ENCODE measurements at regions not wholly inside any gene's neighbourhood (a gene's known extent, or its start where the extent isn't known, plus 50 kb on each side); places are given as distances from the start of the nearest gene placed in this dataset.

DNA sequence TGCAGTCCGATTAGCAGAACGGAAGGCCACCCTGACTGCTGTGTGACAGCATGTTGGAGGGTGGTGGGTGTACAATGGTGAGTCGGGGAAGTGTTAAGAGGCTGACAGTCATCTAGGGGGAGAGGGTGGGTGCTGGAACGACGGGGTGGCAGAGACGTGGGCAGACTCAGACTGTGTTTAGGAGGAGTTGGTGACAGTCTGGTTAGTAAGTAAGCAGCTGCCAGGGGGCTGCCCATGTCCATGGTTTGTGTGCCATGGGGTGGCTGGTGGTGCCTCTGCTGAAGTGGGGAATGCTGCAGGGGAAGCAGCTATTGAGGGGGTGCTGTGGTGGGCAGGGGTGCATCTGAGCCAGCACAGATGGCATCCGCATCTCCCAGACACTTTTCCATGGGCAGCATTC lies 51.3 kb upstream of the BOD1 start:
- no peak for DNase-seq (ENCODE audit: low read depth)
- no peak overlapping the region for H3K4me3 ChIP-seq (ENCODE audit: low read depth, low read length)
- TF ChIP-seq, protein P1, sequence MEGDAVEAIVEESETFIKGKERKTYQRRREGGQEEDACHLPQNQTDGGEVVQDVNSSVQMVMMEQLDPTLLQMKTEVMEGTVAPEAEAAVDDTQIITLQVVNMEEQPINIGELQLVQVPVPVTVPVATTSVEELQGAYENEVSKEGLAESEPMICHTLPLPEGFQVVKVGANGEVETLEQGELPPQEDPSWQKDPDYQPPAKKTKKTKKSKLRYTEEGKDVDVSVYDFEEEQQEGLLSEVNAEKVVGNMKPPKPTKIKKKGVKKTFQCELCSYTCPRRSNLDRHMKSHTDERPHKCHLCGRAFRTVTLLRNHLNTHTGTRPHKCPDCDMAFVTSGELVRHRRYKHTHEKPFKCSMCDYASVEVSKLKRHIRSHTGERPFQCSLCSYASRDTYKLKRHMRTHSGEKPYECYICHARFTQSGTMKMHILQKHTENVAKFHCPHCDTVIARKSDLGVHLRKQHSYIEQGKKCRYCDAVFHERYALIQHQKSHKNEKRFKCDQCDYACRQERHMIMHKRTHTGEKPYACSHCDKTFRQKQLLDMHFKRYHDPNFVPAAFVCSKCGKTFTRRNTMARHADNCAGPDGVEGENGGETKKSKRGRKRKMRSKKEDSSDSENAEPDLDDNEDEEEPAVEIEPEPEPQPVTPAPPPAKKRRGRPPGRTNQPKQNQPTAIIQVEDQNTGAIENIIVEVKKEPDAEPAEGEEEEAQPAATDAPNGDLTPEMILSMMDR (IDR thresholded peaks at IDR 0.05; ENCODE audit: control insufficient read depth, extremely low read depth, insufficient read depth): no peak

DNA sequence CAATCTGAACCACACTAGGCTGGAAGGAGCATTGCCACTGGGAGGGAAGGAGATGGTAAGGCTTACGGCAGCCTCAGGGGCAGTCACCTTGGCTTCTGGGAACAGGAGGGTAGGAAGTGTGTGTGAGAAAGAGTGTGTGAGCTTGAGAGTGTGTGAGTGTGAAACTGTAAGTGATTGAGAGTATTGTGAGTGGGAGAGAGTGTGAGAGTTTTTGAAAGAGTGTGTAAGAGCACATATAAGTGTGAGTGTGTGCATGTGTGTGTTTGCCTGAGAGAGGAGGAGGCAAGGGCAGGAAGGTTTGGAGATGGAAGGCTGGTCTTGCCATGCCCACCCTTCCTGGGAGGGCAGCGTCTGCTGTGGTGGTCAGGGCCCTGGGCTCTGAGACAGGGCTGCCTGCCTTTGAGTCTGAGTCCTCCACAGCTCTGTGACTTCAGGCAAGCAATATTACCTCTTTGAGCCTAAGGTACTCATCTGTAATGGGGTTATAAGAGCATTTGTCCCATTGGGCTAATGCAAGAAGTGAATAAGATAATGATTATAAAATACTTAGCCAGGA lies 51.9 kb upstream of the BOD1 start:
- H3K4me3 ChIP-seq (ENCODE audit: low read depth, low read length): no peak overlapping the region
- TF ChIP-seq, protein P1 (IDR thresholded peaks at IDR 0.05; ENCODE audit: control insufficient read depth, extremely low read depth, insufficient read depth): no peak
- no peak for DNase-seq (ENCODE audit: low read depth)

DNA sequence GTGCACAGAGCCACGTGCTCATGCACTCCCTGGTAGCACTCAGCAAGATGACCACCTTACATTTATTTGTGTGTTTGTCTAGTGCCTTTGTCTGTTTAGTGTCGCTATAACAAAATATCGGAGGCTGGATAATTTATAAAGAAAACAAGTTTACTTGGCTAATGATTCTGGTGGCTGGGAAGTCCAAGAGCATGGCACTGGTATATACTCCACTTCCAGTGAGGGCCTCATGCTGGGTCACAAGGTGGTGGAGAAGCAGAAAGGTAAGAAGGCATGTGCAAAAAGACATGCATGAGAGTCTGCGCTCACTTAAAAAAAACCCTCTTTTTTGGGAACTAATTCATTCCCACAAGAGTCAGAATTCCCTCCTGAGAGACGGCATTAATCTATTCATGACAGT lies 52.5 kb upstream of the BOD1 start:
- DNase-seq (ENCODE audit: low read depth): no peak
- H3K4me3 ChIP-seq (ENCODE audit: low read depth, low read length): no peak overlapping the region
- TF ChIP-seq, protein P1 (IDR thresholded peaks at IDR 0.05; ENCODE audit: control insufficient read depth, extremely low read depth, insufficient read depth): no peak

DNA sequence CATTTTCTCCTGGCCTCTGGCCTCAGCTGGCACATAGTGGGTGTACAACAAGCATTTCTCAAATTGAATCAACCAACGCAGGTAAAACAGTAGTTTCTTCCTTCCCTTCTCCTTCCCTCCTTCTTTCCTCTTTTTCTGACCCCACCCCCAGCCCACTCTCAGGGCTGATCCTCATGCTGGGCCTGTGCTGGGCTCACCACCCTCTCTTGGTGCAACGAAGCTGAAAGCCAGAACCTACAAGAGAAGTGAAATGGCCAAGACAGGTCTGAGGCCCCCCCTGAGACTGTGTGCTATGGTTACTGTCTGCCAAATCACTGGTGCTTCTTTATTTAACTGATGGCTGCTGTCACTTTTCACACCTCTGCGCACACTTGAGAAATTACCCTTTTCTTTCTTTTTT lies 53.0 kb upstream of the BOD1 start:
- no peak overlapping the region for H3K4me3 ChIP-seq (ENCODE audit: low read depth, low read length)
- TF ChIP-seq, protein P1 (IDR thresholded peaks at IDR 0.05; ENCODE audit: control insufficient read depth, extremely low read depth, insufficient read depth): no peak
- DNase-seq (ENCODE audit: low read depth): no peak

DNA sequence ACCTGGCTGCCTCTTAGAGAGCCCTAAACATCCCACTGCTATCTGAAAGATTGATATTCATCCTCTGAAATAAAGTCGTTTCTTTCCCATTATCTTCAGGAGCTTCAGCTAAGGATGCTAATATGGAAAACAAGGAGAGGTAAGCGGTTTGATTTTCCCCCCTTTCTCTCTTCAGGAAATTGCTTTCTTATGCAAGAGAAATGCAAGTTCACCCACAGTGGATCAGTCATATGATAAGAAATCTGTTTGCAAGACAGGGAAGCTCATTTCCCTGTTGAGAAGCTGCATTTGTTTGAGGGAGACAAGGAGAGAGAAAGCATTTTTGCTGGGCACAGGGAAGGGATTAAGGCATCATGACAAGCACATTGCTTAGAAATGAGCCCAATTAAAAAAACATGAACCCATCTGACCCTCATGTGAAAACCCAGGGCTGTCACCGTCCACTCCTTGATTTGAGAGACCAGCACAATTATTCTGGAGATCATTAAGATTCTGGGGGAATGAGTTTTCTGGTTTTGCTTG lies 53.7 kb upstream of the BOD1 start:
- no peak for DNase-seq (ENCODE audit: low read depth)
- no peak overlapping the region for H3K4me3 ChIP-seq (ENCODE audit: low read depth, low read length)
- TF ChIP-seq, protein P1 (IDR thresholded peaks at IDR 0.05; ENCODE audit: control insufficient read depth, extremely low read depth, insufficient read depth): no peak

DNA sequence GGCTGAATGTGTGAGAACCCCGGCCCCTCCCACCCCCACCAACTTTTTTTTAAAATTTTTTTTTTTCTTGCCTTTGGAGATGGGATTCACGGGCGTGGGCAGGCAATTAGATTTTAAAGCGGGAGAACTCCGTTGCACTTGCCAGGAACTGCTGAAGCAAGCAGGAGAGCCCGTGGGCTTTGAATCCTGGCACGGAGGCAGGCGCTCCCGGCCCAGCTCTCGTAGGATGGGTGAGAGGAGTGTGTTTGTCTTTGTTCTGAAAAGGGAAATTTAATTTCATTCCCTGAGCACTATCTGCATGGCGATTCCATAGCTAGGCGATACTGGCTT lies 54.3 kb upstream of the BOD1 start:
- TF ChIP-seq, protein P1 (IDR thresholded peaks at IDR 0.05; ENCODE audit: control insufficient read depth, extremely low read depth, insufficient read depth): no peak
- H3K4me3 ChIP-seq (ENCODE audit: low read depth, low read length): no peak overlapping the region
- no peak for DNase-seq (ENCODE audit: low read depth)
